Fibroblast of skin of abdomen (primary cell): ENCODE measurements at regions not wholly inside any gene's neighbourhood (a gene's known extent, or its start where the extent isn't known, plus 50 kb on each side); places are given as distances from the start of the nearest gene placed in this dataset.

Experiments used
- DNase-seq: peaks from one replicate; pipeline ENCODE4 v3.0.0-alpha.2; 2013

- DNase-seq: no peak
These were observed 163.4 kb upstream of the OGFRL1 start for GRCh38 chr6:71125216-71125615.

DNA sequence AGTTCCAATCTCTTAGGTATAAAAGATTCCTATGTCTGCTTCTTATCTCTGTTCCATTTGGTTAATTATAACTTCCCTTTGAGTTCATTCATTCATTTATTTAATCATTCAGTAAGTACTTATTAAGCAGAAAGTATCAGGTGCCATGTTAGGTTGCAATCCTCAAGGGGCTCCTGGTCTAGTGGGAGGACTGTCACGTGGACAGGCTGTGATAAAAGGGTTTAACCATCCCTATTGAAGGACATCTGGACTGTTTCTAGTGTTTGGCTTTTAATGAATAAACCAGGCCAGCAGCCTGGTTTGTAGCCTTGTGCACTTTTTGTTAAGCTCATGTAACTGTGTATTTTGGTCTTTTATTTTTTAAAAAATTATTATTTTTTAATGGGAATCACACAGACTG, 162.1 kb upstream of the OGFRL1 start:
- DNase-seq: no peak

GRCh38 chr6:71127374-71127773, 161.2 kb upstream of the OGFRL1 start:
- DNase-seq: no peak

DNA sequence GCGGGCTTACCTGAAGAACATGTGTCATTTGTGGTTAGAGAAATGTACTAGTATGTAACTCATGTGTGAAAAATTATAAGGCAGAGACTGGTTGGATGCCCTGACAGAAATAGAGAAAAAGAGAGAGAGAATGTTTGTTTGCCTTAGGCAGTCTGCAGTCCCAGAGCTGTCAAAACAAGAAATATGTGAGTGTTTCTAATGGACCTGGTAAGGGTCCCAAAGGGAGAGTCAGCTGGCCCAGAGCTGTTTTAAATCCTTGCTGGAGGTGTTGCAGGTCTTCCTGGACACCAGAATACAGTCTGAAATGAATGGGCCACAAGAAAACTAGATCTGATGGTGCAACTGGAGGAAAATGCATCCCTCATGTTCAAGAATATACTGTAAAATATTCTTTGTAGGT, 158.3 kb upstream of the OGFRL1 start:
- no peak for DNase-seq

DNA sequence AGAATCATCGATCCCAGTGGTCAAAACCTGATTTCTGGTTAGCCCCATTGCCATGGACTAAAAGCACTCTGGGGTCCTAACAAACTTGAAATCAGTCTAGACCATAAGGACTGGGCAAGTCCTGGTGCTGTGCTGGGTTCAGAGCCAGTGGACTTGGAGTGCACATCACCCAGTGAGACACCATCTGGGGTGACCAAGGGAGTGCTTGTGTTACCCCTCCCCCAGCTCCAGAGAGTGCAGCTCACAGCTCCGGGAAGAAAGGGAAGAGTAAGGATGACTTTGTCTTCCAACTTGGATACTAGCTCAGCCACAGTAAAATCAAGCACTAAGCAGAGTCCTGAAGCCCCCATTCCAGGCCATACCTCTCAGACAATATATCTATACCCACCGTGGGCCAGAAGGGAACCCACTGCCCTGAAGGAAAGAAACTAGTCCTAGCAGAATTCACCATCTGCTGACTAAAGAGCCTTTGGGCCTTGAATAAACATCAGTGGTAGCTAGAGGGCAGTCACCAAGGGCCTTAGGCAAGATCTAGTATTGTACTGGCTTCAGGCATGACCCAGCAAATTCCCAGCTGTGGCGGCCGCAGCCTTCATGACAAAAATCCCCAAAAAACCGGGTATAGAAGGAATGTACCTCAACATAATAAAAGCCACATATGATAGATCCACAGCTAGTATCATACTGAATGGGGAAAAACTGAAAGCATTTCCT, 153.5 kb upstream of the OGFRL1 start:
- no peak for DNase-seq

DNA sequence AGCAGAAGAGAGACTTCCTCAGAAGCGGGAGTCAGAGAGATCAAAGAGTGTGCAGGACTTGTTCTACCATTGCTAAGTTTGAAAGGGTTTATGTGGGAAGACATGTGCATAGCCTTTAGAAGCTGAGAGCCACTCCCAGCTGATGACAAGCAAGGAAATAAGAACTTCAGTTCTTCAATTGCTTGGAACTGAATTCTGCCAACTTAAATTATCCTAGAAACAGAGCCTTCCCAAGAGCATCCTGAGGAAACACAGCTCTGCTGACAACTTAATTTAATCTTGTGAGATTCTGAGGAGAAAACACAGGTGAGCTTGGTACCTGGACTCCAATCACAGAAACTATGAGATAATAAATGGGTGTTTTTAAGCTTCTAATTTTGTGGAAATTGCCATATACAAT, 150.6 kb upstream of the OGFRL1 start:
- DNase-seq: no peak

- DNase-seq: no peak
These were observed 150.2 kb upstream of the OGFRL1 start for GRCh38 chr6:71138376-71138775.

GRCh38 chr6:71139249-71139648, 149.4 kb upstream of the OGFRL1 start:
- peak; percentile 2 for DNase-seq

DNA sequence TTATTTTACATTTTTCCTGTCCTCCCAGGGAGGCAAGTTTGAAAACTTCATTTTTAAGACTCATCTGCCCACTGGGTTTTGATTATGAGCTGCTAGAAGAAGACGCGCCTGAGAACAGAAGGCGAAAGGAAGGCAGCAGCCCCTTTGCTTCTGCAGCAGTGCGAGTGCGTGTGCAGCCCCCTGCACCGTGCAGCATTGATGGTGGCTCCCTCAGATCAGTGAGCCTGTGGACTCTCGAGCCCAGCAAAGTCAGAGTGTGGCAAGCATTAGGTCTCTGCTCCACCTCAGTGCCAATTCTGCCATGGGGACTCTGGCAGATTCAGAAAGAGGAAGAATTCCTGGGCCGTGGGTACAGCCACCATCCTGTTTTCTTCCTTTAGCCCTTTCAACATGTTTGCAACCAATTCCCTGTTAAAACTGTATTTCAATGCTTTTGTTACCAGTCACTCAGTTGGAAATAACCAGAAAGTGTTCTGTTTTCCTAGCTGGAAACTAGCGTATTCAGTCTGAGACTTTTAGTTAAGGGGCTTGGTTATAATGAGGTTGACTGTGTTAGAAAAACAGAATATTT, 134.8 kb upstream of the OGFRL1 start:
- no peak for DNase-seq

GRCh38 chr6:71157345-71157744, 131.3 kb upstream of the OGFRL1 start:
- DNase-seq: no peak

- no peak for DNase-seq
These were observed 123.7 kb upstream of the OGFRL1 start for GRCh38 chr6:71164890-71165289.

DNA sequence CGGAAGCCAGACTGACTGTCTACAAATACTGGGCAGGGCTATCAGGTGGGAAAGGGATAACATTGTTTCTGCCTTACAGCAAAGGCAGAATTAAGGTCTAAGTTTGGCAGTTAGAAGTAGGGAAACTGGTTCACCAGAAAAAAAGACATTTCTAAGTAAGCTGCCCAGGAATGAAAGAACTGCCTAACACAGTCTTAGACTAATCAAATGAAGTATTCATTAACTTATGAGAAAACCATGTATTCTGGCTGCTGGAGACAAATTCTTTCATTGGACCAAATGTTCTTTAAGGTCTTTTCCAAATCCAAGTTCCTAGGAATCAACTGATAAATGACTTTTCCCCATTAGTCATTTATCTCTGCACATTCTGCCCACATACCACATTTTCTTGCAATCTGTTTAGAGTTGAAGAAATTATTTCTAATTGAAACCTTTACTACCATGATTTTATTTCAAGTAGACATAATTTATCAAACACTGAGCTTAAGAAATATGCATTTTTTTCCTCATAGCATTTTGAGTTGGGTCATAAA, 120.3 kb upstream of the OGFRL1 start:
- peak; percentile 1 for DNase-seq

DNA sequence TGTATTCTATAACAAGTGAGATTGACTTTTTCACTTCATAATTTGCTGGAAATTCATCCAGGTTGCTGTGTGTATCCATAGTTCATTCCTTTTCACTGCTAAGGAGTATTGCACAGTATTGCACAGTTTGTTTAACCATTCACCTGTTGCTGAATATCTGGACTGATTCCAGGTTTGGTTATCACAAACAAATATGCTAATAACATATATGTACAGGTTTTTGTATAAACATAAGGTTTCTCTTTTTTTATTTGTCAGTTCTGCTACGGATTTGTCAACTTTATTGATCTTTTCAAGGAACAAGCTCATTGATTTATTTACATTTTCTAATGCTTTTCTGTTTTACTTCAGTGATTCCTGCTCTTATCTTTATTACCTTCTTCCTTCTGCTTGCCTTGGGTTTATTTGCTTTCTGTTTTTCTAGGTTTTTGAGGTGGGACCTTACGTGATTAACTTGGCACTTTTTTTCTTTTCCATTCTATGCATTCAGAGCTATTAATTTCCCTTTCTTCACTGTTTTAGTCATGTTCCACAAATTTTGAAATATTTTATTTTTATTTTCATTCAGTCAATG, 117.0 kb upstream of the OGFRL1 start:
- no peak for DNase-seq

DNA sequence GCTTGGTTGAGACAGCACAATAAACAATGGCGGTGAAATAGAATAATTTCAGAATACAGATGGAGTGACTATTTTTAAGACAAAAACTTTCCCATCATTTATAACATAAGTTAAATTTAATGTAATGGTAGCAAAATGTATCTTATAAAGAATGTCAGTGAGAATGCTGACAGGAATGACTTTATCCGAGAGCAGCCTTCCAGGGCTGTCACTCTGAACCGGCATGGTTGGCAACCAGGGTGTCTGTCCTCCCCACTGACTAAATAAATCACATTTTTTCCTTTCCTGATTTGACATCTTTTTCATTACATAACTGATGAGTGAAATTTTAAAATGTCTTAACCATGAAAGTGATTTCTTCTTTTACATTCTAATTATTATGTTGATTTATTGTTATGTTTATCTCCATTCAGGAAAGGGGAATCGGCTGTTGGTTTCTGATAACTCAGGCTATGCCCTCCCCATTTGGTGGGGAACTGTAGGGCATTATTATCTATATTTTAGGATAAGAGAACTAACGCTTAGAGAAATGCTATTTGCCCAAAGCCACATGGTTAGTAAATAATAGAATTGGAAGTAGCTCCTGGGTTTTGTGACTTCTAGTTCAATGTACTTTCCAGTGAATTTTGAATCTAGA, 109.2 kb upstream of the OGFRL1 start:
- DNase-seq: no peak

- peak; percentile 85 for DNase-seq
These were observed 107.0 kb upstream of the OGFRL1 start for GRCh38 chr6:71181565-71181964.

- DNase-seq: no peak
These were observed 101.5 kb upstream of the OGFRL1 start for GRCh38 chr6:71187141-71187540.

GRCh38 chr6:71190809-71191208, 97.8 kb upstream of the OGFRL1 start:
- peak; percentile 16 for DNase-seq

- DNase-seq: peak; percentile 63
These were observed 93.9 kb upstream of the OGFRL1 start for GRCh38 chr6:71194724-71195123.

GRCh38 chr6:71197267-71197666, 91.3 kb upstream of the OGFRL1 start:
- peak; percentile 31 for DNase-seq

- peak; percentile 37 for DNase-seq
These were observed 90.8 kb upstream of the OGFRL1 start for GRCh38 chr6:71197780-71198179.

- DNase-seq: no peak
These were observed 89.7 kb upstream of the OGFRL1 start for GRCh38 chr6:71198908-71199307.

DNA sequence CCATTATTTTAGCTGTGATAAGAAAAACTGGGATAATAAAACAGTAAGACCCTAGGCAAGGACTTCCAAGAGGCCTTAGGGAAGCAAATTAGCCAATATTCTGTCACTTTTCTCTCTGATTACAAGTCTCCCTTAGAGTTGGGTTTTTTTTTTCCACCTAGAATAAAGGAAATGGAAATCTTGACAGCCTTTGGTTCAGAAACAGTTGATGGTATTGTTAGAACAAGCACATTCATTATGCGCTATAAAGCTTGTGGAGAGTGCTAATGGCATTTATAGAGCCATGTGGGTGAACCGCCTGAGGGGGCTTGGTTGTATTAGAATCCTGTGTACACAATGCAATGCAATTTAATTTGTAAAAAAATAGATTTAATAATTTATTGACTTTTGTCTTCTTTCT, 88.9 kb upstream of the OGFRL1 start:
- no peak for DNase-seq

DNA sequence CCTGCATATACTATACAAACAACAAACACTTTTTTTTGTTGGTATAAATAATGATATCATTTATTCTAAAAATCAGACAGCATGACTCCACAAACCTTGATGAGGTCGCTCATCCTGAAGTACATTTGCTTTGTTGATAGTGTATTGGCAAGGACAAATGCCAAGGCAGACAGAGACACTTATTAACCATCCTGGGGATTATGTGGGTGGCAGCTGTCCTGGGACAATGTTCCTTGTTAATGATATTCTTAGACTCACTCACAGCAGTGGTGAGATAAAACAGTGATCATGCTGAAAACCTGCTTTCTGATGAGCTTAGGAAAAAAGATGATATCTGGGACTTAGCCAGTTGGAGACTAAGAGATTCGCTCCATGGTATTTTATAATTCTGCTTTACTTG, 85.4 kb upstream of the OGFRL1 start:
- no peak for DNase-seq

GRCh38 chr6:71204741-71205140, 83.9 kb upstream of the OGFRL1 start:
- no peak for DNase-seq
